Activated T-cell treated with anti-CD3 and anti-CD28 coated beads, Interleukin-2, amount 50 U/mL, for 4 hours (primary cell): ENCODE measurements at regions not wholly inside any gene's neighbourhood (a gene's known extent, or its start where the extent isn't known, plus 50 kb on each side); places are given as distances from the start of the nearest gene placed in this dataset.

Experiments used
- ATAC-seq, 2 donors: fragments of 200-7000 bp; cut with Tn5 transposase; one replicate each; pipeline ENCODE4 v1.10.0; 2021
- DNase-seq: peaks from one replicate; pipeline ENCODE4 v3.0.0-alpha.2; 2020
- H3K27me3 Mint-ChIP-seq: one replicate; pipeline ENCODE4 v1.8.0; 2021; ENCODE audit warnings: low read depth, mixed read lengths
- H3K36me3 Mint-ChIP-seq: one replicate; pipeline ENCODE4 v1.8.0; 2022; ENCODE audit warnings: mixed read lengths; ENCODE audit not compliant: insufficient read depth
- H3K4me1 Mint-ChIP-seq: one replicate; pipeline ENCODE4 v1.8.0; 2021; ENCODE audit warnings: low read depth, mixed read lengths
- H3K4me3 Mint-ChIP-seq: one replicate; pipeline ENCODE4 v1.8.0; 2021; ENCODE audit warnings: mild to moderate bottlenecking, moderate library complexity, mixed read lengths
- H3K9me3 Mint-ChIP-seq: one replicate; pipeline ENCODE4 v1.8.0; 2021; ENCODE audit warnings: mixed read lengths

GRCh38 chr11:93939084-93939760 is 81.9 kb upstream of the HEPHL1 start:
- Mint-ChIP-seq H3K36me3 (no peaks in the 10 kb centered on the region), H3K27me3 (peaks cover 3% of the 10 kb centered on the region), H3K4me1 (no peaks in the 10 kb centered on the region), H3K9me3 (no peaks in the 10 kb centered on the region), H3K4me3 (no peak overlapping the region)
- DNase-seq (no peak), ATAC-seq (no peak)

- no peak for ATAC-seq
Observed at GRCh38 chr11:93940395-93940794, 80.8 kb upstream of the HEPHL1 start.

GRCh38 chr11:93942176-93942575 is 79.0 kb upstream of the HEPHL1 start:
- Mint-ChIP-seq H3K4me1 (no peaks in the 10 kb centered on the region), H3K9me3 (no peaks in the 10 kb centered on the region), H3K36me3 (no peaks in the 10 kb centered on the region), H3K27me3 (peaks cover 2% of the 10 kb centered on the region), H3K4me3 (no peak overlapping the region)
- DNase-seq (no peak), ATAC-seq (no peak)

More at GRCh38 chr11:93940395-93940794, 80.8 kb upstream of the HEPHL1 start:
- Mint-ChIP-seq H3K4me1 (no peaks in the 10 kb centered on the region), H3K36me3 (no peaks in the 10 kb centered on the region), H3K9me3 (no peaks in the 10 kb centered on the region), H3K27me3 (peaks cover 2% of the 10 kb centered on the region), H3K4me3 (no peak overlapping the region)
- no peak for DNase-seq

- no peaks in the 10 kb centered on the region for H3K4me1 Mint-ChIP-seq
- H3K9me3 Mint-ChIP-seq: no peaks in the 10 kb centered on the region
- no peaks in the 10 kb centered on the region for H3K36me3 Mint-ChIP-seq
- H3K27me3 Mint-ChIP-seq: peaks cover 4% of the 10 kb centered on the region
- H3K4me3 Mint-ChIP-seq: no peak overlapping the region
- ATAC-seq (no peak), DNase-seq (no peak)
Observed at GRCh38 chr11:93945596-93945995, 75.6 kb upstream of the HEPHL1 start.

- Mint-ChIP-seq H3K27me3 (peaks cover 2% of the 10 kb centered on the region), H3K9me3 (peaks cover 4% of the 10 kb centered on the region), H3K4me1 (no peaks in the 10 kb centered on the region), H3K36me3 (no peaks in the 10 kb centered on the region), H3K4me3 (no peak overlapping the region)
- ATAC-seq (no peak), DNase-seq (no peak)
Observed at GRCh38 chr11:93952082-93952780, 68.9 kb upstream of the HEPHL1 start.

DNA sequence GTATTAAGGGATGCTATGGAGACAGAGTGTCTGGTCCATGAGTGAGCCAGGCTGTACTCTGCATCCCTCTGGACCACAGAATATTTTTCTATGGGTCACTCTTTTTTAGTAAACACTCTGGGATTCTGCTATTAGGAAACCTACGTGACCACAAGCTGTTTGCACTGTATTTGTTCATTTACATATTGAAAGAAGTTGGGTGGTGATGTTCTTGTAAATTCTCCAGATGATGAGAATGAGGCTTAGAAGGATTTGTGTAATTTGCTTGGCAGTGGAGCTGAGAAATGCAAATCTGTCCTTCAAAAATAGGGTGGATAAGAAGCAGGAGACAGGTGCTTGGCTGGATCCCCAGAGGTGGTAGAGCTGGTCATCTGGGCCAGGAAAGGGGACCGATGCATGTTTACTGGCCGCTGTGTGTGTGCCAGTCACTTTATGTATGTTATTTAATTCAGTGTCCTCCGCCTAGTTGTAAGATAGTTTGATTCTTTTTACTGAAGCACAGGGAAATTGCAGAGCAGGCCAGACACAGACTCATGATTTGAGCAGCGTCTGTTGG is 63.7 kb upstream of the HEPHL1 start:
- no peak for DNase-seq
- ATAC-seq: no peak
- Mint-ChIP-seq H3K27me3 (no peaks in the 10 kb centered on the region), H3K36me3 (no peaks in the 10 kb centered on the region), H3K4me1 (no peaks in the 10 kb centered on the region), H3K9me3 (peaks cover 4% of the 10 kb centered on the region), H3K4me3 (no peak overlapping the region)

- peaks cover 4% of the 10 kb centered on the region for H3K9me3 Mint-ChIP-seq
- H3K36me3 Mint-ChIP-seq: no peaks in the 10 kb centered on the region
- no peak overlapping the region for H3K4me3 Mint-ChIP-seq
- DNase-seq (no peak), ATAC-seq (no peak)
- no peaks in the 10 kb centered on the region for H3K4me1 Mint-ChIP-seq
- H3K27me3 Mint-ChIP-seq: no peaks in the 10 kb centered on the region
Observed at GRCh38 chr11:93958991-93959390, 62.2 kb upstream of the HEPHL1 start.

- Mint-ChIP-seq H3K9me3 (peaks cover 4% of the 10 kb centered on the region), H3K4me1 (no peaks in the 10 kb centered on the region), H3K4me3 (no peak overlapping the region), H3K36me3 (no peaks in the 10 kb centered on the region), H3K27me3 (no peaks in the 10 kb centered on the region)
- ATAC-seq (no peak), DNase-seq (no peak)
Observed at GRCh38 chr11:93959663-93960062, 61.5 kb upstream of the HEPHL1 start.

DNA sequence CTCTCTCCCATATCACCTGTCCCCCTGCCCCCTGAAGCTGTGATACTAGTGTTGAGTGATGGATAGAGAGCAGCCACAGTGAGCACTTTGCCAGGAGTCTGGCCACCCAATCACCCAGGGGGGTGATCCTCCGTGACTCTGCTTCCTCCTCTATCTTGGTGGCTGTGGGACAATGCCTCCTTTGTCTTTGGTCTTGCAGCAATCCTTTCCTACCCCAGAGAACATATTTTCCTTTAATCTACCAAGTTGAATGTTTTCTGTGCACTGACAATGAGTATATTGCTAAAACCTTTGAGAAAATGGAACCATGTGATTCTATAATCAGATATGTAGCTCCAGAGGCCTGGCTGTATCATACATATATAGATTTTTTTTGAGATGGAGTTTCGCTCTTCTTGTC is 58.1 kb upstream of the HEPHL1 start:
- H3K36me3 Mint-ChIP-seq: no peaks in the 10 kb centered on the region
- ATAC-seq (no peak), DNase-seq (no peak)
- no peaks in the 10 kb centered on the region for H3K9me3 Mint-ChIP-seq
- H3K4me1 Mint-ChIP-seq: no peaks in the 10 kb centered on the region
- H3K27me3 Mint-ChIP-seq: no peaks in the 10 kb centered on the region
- H3K4me3 Mint-ChIP-seq: no peak overlapping the region

- Mint-ChIP-seq H3K4me3 (no peak overlapping the region), H3K27me3 (peaks cover 8% of the 10 kb centered on the region), H3K9me3 (no peaks in the 10 kb centered on the region), H3K4me1 (no peaks in the 10 kb centered on the region), H3K36me3 (no peaks in the 10 kb centered on the region)
- ATAC-seq: no peak
- DNase-seq: no peak
Observed at GRCh38 chr11:93967258-93967657, 53.9 kb upstream of the HEPHL1 start.

DNA sequence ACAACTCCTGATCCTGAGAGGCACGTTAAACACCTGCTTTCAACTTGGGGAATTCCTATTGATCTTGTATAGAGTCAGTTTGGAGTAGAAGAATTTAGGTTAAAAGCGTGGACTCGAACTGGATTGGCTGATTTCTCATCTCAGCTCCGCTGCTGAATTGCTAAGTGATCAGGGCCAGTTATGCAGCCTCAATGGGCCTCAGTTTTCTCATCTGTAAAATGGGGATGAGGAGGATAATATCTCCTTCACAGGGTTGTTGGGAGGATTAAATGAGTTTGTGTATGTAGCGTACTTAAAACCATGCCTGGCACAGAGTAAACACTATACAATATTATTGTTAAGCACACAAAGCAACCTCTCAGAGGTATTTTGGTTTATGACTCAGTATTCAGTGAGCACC is 53.2 kb upstream of the HEPHL1 start:
- Mint-ChIP-seq H3K36me3 (no peaks in the 10 kb centered on the region), H3K4me1 (no peaks in the 10 kb centered on the region), H3K27me3 (peaks cover 8% of the 10 kb centered on the region), H3K4me3 (no peak overlapping the region), H3K9me3 (no peaks in the 10 kb centered on the region)
- DNase-seq: no peak
- ATAC-seq: no peak

- no peaks in the 10 kb centered on the region for H3K36me3 Mint-ChIP-seq
- peak in 1 of 2 donors; percentile 10 for ATAC-seq
- H3K4me1 Mint-ChIP-seq: no peaks in the 10 kb centered on the region
- DNase-seq: no peak
- peaks cover 8% of the 10 kb centered on the region for H3K27me3 Mint-ChIP-seq
- no peak overlapping the region for H3K4me3 Mint-ChIP-seq
- H3K9me3 Mint-ChIP-seq: peaks cover 3% of the 10 kb centered on the region
Observed at GRCh38 chr11:93969925-93970922, 50.9 kb upstream of the HEPHL1 start.
